ENCODE measurements at regions not wholly inside any gene's neighbourhood (a gene's known extent, or its start where the extent isn't known, plus 50 kb on each side); places are given as distances from the start of the nearest gene placed in this dataset.

DNA sequence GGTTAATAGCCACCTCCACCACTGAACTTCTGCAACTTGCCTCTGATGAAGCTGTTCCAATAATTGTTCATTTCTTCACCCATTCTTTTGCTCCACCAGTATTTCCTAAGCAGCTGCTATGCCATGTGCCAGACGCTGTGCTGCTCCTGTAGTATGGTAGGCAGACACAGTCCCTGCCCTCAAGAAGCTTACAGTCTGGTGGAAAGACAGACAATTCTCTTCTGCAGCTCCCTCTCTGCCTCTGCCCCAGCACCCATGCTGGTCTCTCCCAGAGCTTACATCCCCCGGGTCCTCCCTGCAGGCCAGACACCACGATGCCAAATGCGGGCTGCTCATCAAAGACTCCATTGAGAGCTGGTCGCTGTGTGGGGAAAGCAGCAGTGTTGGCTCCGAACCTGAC lies 111.6 kb upstream of the ESRRB start:
- no peak overlapping the region for H3K4me3 ChIP-seq
- no peak overlapping the region for H3K27ac ChIP-seq
- TF ChIP-seq, protein P1, sequence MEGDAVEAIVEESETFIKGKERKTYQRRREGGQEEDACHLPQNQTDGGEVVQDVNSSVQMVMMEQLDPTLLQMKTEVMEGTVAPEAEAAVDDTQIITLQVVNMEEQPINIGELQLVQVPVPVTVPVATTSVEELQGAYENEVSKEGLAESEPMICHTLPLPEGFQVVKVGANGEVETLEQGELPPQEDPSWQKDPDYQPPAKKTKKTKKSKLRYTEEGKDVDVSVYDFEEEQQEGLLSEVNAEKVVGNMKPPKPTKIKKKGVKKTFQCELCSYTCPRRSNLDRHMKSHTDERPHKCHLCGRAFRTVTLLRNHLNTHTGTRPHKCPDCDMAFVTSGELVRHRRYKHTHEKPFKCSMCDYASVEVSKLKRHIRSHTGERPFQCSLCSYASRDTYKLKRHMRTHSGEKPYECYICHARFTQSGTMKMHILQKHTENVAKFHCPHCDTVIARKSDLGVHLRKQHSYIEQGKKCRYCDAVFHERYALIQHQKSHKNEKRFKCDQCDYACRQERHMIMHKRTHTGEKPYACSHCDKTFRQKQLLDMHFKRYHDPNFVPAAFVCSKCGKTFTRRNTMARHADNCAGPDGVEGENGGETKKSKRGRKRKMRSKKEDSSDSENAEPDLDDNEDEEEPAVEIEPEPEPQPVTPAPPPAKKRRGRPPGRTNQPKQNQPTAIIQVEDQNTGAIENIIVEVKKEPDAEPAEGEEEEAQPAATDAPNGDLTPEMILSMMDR (IDR thresholded peaks at IDR 0.05): no peak
- no peaks in the 10 kb centered on the region for H3K9me3 ChIP-seq
- no peaks in the 10 kb centered on the region for H3K36me3 ChIP-seq
- no peaks in the 10 kb centered on the region for H3K4me1 ChIP-seq
- DNase-seq: no peak
- intact Hi-C loops (cut with DNase I): no loop called here
- no peak for ATAC-seq
- no peaks in the 10 kb centered on the region for H3K27me3 ChIP-seq (ENCODE audit: low read depth)

DNA sequence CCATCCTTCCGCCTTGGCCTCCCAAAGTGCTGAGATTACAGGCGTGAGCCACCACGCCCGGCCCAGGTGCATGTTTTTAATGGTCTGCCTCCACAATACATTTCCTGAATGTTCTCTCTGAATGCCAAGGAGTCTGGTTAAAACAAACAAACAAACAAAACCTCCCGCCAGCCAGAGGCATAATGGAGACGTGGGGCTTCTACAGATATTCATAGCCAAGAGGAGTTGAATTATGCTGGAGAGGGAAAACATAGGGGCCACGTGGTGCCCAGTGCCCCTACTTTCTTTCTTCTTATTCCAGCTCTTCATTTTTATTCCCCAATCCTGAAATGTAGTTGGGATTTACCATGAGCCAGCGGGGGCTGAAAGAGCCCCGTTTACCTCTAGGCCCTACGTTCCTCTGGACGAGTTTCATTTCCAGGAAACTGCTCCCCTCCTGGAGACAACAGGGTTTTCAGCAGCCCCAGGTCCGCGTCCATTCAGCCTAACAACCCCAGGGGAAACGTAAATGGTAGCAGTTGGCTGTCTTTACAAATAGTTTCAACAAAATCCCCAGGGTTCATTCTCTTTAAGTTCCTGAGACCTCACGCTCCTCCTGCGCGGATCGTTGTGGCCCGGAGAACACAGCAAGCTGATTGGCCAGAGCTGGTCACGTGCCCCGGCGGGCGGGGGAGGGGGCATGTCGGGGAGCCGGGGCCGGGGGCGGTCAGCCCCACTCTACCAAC lies 108.5 kb upstream of the ESRRB start:
- H3K4me1 ChIP-seq: no peaks in the 10 kb centered on the region
- peak; percentile 59 for DNase-seq
- H3K36me3 ChIP-seq: no peaks in the 10 kb centered on the region
- H3K9me3 ChIP-seq: no peaks in the 10 kb centered on the region
- peak overlapping the region; percentile 8 for H3K27ac ChIP-seq
- H3K4me3 ChIP-seq: peak overlapping the region; percentile 50
- intact Hi-C loops (cut with DNase I): no loop called here
- peak; percentile 60 to 92 for ATAC-seq
- TF ChIP-seq, protein P1 (IDR thresholded peaks at IDR 0.05): peak; percentile 11
- H3K27me3 ChIP-seq (ENCODE audit: low read depth): peaks cover 5% of the 10 kb centered on the region

DNA sequence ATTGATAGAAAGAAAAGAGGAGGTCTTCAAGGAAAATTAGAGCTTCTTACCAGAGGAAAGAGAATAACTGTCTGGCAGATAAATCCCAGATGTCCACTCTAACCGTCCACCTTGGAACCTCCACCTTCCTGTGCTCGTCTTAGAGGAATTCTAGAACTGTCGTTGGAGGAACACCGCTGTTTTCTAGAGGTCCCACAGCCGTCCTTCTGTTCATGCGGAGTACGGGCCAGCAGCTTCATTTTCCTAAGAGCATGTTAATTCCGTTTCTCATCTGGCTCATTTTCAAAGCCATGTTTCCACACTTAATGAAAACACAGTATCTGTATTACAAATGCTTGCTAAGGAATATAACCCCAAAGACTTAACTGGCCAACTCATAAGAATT lies 107.9 kb upstream of the ESRRB start:
- H3K4me3 ChIP-seq: peak overlapping the region; percentile 50
- TF ChIP-seq, protein P1 (IDR thresholded peaks at IDR 0.05): no peak
- no peaks in the 10 kb centered on the region for H3K36me3 ChIP-seq
- H3K27ac ChIP-seq: no peak overlapping the region
- H3K4me1 ChIP-seq: no peaks in the 10 kb centered on the region
- intact Hi-C loops (cut with DNase I): no loop called here
- peak in 1 of 2 donors; percentile 55 for ATAC-seq
- no peaks in the 10 kb centered on the region for H3K9me3 ChIP-seq
- peaks cover 5% of the 10 kb centered on the region for H3K27me3 ChIP-seq (ENCODE audit: low read depth)
- DNase-seq: no peak

DNA sequence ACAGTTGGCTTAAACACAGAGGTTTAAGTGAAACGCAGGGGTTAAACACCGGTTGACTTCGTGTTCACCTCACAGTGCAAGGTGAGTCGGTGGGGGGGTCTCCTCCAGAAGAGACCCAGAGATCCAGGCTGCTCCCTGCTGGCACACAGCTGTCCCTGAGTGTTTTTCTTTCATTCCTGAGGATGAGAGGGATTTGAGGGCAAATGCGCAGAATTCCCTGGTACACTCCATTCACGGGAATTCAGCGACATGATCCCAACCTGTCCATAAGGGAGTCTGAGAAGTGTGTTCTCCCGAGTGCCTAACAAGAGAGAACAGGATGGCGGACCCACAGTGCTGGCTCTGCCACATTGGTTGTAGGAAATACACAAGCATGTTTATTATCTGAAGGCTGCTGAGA lies 107.2 kb upstream of the ESRRB start:
- H3K4me1 ChIP-seq: no peaks in the 10 kb centered on the region
- peaks cover 5% of the 10 kb centered on the region for H3K27me3 ChIP-seq (ENCODE audit: low read depth)
- intact Hi-C loops (cut with DNase I): no loop called here
- H3K27ac ChIP-seq: no peak overlapping the region
- DNase-seq: no peak
- TF ChIP-seq, protein P1 (IDR thresholded peaks at IDR 0.05): no peak
- H3K9me3 ChIP-seq: no peaks in the 10 kb centered on the region
- no peak for ATAC-seq
- H3K36me3 ChIP-seq: no peaks in the 10 kb centered on the region
- H3K4me3 ChIP-seq: no peak overlapping the region

DNA sequence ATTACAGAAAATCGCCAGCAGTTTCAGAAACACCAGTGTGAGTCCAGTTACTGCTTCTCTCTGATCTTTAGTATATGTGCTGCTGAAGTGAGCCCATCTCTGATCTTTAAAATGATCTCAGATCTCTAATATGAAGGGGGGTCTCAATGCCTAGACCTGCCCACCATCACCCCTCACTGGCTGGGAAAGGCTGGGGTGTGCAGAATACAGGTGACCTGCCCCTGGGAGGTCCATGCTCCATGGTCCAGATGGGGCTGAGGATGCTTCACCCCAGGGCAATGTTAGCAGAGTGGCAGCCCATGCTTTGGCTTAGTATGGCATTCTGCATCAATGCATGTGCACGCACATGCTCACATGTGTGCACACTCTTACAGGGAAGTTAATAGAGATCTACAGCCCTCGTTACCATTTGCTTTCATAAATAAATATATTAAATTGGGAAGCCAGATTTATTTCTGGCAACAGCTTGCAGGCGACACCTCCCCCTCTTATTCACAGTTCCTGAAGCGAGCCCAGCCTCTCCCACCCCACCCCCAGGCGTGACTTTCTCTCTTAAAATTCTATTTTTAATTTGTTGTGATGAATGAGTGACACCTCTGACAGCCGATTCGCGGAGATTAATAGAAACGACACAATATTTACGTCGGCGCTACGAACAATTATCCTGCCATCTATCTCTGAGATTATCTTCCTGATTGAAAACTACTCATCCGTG lies 104.7 kb upstream of the ESRRB start:
- no peak overlapping the region for H3K4me3 ChIP-seq
- intact Hi-C loops (cut with DNase I): no loop called here
- TF ChIP-seq, protein P1 (IDR thresholded peaks at IDR 0.05): no peak
- no peak overlapping the region for H3K27ac ChIP-seq
- H3K36me3 ChIP-seq: no peaks in the 10 kb centered on the region
- no peak for ATAC-seq
- no peak for DNase-seq
- H3K9me3 ChIP-seq: no peaks in the 10 kb centered on the region
- no peaks in the 10 kb centered on the region for H3K4me1 ChIP-seq
- peaks cover 5% of the 10 kb centered on the region for H3K27me3 ChIP-seq (ENCODE audit: low read depth)

Measured in lower lobe of right lung (tissue), 2 donors.